ENCODE measurements at regions not wholly inside any gene's neighbourhood (a gene's known extent, or its start where the extent isn't known, plus 50 kb on each side); places are given as distances from the start of the nearest gene placed in this dataset.

DNA sequence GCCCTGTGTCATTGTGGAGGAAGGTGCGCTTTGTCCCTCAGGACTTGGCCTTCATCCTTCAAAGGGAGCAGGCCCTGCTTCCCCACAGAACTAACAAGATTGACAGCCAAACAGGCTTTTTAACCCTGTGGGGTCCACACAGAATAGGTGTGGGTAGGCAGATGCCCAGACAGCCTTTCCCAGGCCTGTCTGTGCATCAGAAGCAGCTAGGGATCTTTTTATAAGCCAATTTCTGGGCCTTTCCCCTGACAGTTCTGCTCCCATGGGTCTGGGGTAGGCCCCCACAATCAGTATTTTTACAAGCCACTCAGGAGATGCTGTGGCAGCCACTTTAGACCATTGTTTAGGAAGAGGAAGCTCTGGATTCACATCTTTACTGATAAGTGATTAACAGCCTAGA, 69.2 kb downstream of the MRPL46 start:
- TF ChIP-seq, protein P1, sequence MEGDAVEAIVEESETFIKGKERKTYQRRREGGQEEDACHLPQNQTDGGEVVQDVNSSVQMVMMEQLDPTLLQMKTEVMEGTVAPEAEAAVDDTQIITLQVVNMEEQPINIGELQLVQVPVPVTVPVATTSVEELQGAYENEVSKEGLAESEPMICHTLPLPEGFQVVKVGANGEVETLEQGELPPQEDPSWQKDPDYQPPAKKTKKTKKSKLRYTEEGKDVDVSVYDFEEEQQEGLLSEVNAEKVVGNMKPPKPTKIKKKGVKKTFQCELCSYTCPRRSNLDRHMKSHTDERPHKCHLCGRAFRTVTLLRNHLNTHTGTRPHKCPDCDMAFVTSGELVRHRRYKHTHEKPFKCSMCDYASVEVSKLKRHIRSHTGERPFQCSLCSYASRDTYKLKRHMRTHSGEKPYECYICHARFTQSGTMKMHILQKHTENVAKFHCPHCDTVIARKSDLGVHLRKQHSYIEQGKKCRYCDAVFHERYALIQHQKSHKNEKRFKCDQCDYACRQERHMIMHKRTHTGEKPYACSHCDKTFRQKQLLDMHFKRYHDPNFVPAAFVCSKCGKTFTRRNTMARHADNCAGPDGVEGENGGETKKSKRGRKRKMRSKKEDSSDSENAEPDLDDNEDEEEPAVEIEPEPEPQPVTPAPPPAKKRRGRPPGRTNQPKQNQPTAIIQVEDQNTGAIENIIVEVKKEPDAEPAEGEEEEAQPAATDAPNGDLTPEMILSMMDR (conservative IDR thresholded peaks at IDR 0.05; ENCODE audit: low read depth, low read length) = no peak
- no peak for DNase-seq (ENCODE audit: low read depth)
- no peak overlapping the region for H3K4me3 ChIP-seq (ENCODE audit: low read depth, low read length)

DNA sequence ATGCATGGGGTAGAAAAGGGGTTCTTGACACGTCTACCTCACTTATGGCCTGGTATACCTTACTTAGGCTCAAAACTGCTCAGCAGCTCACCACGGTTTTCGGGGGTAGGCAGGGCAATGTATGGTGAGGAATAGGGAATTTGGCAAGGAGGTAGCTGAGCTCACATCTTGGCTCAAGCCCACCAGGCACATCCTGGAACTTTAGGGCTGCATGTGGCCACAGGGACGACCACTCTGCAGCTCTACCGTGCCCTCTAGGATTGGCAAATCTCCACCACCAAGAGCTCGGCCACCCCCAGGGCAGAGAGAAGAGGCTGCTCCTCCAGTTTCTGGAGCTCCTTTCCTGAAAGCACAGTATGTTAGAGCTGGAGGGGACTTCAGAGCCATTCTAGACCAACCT, 69.7 kb downstream of the MRPL46 start:
- TF ChIP-seq, protein P1 (conservative IDR thresholded peaks at IDR 0.05; ENCODE audit: low read depth, low read length) = no peak
- DNase-seq (ENCODE audit: low read depth) = no peak
- H3K4me3 ChIP-seq (ENCODE audit: low read depth, low read length) = no peak overlapping the region

DNA sequence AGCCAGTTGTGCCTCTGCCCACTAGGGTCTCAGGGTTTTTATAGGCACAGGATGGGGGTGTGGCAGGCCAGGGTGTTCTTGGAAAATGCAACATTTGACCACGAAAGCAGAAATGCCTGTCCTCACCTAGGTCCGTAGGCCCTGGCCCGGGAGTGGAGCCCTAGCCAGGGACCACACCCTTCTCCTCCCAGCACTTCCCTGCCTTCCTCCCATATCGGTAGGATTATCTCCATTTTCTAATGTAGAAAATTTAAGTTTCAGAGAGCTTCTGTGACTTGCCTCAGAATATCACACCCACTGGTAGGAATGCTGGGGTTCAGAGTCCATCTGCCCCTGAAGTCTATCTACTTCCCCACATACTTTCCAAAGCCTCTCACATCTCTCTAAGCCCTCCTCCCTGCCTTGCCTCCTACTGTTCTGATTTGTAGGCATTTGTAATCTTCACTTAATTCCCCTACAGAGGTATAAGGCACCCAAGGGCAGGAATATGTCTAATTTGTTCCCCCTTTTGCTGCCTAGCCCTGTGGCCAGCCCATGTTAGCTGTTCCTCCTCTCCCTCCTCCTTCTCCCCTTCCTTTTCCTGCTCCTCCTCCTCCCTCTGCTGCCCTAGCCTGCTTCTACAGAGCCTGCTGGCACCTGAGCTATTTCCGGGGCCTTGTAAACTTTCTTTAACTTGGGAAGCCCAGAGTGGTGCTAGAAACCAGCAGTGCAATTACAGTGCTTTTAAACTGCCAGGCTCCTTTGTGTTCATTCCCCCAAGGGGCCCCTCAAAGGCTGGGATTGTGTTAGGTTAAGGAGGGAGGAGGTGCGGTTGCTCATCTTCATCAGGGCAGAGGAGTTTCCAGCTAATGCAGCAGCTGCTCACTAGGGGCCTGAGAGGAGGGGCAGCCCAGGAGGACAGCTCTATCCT, 71.1 kb downstream of the MRPL46 start:
- DNase-seq (ENCODE audit: low read depth) = no peak
- no peak overlapping the region for H3K4me3 ChIP-seq (ENCODE audit: low read depth, low read length)
- TF ChIP-seq, protein P1 (conservative IDR thresholded peaks at IDR 0.05; ENCODE audit: low read depth, low read length) = no peak

DNA sequence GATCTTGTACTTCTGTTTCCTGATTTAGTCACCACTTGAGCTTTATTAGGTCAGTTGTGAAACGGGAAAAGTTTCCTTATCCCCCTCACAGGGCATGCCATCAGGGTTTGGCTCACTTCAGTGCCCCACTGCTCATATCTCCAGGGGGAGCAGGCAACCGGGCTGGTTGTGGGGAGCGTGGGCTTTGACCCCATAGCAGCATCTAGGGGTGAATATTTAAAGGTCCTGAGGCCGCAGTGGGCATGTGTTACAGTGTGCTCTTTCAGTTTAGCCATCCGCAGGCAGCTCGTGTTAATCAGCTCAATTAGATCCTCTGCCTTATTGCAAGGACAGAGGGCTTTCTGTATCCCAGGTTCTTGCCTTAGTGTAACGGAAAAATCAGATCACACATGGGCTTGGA, 71.9 kb downstream of the MRPL46 start:
- H3K4me3 ChIP-seq (ENCODE audit: low read depth, low read length) = no peak overlapping the region
- TF ChIP-seq, protein P1 (conservative IDR thresholded peaks at IDR 0.05; ENCODE audit: low read depth, low read length) = no peak
- DNase-seq (ENCODE audit: low read depth) = no peak

DNA sequence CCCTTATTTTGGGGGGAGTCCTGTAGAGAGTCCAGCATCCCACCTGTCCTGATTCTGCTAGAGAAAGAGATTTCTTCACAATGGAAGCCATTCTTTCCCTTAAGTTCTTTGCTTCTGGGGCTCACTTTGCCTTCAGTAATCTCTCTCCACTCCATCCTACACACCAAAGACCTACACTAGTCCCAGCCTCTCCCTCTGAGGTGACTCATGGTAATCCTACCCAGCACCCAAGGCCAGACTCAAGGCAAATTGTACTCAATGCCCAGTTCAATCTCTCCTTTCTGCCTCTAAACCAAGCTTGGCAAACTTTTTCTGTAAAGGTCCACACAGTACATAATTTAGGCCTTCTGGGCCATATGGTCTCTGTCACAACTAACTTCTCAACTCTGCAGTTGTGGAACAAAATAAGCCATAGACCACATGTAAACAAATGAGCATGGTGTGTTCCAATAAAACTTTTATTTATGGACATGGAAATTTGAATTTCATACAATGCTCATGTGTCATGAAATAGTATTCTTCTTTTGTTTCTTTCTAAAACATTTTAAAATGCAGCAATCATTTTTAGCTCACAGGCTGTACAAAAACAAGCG, 72.5 kb downstream of the MRPL46 start:
- no peak for DNase-seq (ENCODE audit: low read depth)
- no peak overlapping the region for H3K4me3 ChIP-seq (ENCODE audit: low read depth, low read length)
- TF ChIP-seq, protein P1 (conservative IDR thresholded peaks at IDR 0.05; ENCODE audit: low read depth, low read length) = no peak

DNA sequence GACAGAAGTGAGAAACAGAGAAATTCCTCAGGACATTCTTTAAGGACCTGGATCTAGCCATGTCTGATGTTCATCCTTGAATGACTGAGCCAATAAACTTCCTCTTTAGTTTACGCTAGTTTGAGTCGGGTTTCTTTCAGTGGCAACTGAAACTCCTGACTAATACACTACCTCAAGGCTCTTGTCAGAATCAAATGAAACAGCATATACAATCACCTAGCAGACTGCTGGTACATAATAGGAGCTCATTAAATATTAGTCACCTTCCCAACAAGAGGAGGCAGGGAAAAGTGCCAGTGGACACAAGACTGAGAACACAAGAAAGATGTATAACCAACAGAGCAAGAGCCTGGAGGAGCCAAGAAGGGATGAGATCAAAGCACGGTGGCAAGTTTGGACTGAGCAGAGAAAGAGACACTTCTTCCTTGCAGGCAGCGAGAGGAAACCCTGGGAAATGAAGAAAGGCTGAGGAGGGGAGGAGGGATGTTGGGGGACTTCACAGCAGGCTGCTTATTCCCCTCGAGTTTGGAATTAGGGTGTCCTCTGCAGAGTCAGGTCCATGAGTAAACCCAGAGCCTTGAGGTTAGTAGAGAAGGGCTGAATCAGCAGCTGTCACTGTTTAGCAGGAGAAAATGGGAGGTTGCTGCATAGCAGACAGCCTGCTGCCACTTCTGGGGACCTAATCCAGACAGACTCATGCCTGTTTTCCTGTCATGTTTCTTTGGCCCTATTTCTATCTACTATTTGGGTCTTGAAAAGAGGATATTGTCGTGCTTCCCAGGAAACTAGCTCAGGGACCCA, 73.3 kb downstream of the MRPL46 start:
- TF ChIP-seq, protein P1 (conservative IDR thresholded peaks at IDR 0.05; ENCODE audit: low read depth, low read length) = no peak
- no peak overlapping the region for H3K4me3 ChIP-seq (ENCODE audit: low read depth, low read length)
- DNase-seq (ENCODE audit: low read depth) = no peak
